UCSD-AML1 (cell line): ENCODE measurements at regions not wholly inside any gene's neighbourhood (a gene's known extent, or its start where the extent isn't known, plus 50 kb on each side); places are given as distances from the start of the nearest gene placed in this dataset.
"Not testable (repeated sequence)": the region's sequence is repeated elsewhere in the genome, so short reads cannot be mapped to it uniquely, and the experiment has no call there.

Experiments
- DNase-seq: peaks from one replicate; lab custom pipeline; 2025; ENCODE audit not compliant: unreplicated experiment; lab: John Stamatoyannopoulos, UW

DNA sequence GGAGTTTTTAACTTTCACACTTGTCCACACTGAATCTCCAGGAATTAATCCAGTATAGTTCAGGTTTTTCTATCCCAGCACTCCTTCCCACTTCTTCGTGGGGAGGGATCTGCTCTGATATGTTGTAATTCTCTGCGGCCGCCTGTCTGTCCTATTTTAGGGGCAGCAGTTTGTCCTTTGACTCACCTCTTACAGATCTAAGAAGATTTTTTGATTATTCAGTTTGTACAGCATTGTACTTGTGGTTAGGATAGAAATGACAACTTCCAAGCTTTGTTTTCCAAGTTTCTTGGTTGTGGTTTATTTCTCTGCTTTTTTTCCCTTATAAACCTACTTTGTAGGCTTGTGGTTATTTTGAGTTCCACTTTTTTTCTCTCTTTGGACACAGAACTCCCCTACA is 601.7 kb downstream of the SI start:
- no peak for DNase-seq

DNA sequence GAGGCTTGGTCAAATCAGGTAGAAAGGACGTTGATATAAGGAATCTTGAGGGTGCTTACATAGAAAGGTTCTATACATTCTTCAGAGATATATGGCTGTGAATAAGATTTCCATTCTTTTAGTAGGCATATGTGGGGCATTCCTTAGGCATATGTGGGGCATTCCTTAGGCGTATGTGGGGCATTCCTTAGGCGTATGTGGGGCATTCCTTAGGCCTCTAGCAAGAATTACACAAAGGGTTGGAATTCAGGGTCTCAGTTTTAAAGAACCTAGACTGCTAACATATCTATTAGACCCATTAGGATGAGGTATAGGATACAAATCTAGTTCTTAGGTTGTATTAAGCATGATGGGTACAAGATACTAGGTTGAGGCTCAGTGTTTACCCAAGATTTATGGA is 607.8 kb downstream of the SI start:
- DNase-seq: no peak

DNA sequence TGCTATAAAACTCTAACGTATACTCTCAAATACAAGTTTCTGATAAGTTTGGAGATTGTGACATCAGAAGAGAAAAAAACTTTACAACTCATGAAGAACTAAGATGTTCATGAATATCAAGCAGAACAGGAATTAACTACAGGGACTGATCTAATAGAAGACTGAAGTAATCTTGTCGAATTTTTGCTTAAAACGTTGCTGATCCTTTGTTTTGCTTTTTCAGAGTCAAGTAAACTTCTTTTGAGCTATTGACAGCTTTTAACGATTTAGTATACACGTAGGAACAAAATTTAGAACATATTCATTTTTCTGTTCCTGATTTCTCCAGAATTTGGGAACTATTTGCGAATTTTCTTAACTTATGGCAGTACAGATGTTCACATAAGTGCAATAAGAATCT is 610.2 kb downstream of the SI start:
- no peak for DNase-seq

DNA sequence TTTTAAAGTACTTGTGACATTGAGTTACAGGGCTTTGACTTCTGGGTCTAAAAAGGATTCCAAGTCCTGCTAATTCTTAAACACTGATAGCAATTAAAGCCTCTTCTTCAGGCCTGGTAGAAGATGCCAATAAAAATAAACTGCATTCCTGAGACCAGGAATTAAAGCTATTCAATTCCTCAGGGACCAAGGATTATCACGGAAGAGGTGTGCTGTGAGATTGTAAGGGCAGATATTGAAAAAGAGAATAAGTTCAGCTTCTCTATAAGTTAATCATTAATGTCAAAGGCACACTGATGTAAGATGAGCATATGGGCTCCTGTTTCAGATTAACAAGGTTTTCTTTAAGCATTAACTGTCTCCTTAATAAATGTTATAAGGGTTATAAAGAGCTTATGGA is 611.3 kb downstream of the SI start:
- DNase-seq: no peak

DNA sequence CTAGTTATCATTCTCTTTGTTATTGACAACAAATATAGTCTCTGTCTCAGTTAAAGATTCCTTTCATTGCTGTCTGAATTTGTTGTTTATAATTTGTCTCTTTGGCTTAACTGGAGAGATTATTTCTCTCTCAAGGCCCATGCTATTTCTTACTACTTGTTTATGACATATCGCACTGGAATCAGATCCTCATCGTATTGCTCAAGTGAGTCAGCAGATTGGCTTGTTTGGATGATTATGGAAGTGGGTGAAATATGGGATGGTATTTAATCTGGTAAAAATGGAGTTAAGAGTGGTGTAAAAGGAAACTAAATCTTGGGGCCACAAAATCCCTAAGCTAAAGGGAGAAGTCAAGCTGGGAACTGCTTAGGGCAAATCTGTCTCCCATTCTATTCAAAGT is 613.1 kb downstream of the SI start:
- DNase-seq: no peak

DNA sequence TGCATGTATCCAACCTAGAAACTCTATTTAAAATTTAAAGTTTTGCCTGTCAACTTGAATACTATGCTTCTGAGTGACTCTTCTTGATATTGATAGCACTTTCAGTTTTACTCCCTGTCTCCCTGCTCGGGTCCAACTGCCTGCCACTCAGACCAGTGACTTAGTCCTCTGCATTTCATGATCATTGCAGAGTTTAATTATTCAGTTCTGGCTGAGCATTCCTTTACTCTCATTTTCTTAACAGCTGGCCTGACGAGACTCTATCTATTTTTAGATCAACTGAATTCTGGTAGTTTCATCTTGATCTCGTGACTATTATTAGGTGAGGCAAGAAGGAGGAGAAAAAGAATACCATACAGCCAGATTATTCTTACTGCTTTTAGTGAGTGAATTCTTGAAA is 617.4 kb downstream of the SI start:
- no peak for DNase-seq

DNA sequence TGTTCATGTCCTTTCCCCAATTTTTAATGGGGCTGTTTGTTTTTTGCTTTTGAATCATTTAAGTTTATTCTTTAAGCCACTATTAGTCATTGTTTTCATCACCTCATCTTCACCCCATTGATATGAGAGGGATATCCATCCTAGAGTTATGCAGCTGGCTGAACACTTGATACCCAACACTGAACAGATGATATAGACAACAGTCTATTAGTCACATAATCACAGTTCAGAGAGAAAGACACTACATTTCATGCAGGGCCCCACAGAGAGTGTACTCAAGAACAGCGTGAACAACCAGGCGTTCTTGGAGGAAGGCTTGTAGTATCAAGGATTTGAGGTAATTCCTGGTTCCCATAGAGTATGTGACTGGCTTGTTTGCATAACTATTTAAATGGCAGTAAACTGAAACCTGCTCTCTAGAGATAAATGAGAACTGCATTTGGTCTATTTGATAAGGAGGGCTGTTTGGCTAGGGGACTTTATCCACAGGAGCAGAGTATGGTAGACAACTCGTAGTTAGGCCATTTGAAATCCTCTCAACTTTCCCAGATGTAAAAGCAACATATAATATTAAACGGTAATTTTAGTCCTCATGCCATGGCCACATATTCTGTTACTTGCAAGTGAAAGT is 618.7 kb downstream of the SI start:
- no peak for DNase-seq

DNA sequence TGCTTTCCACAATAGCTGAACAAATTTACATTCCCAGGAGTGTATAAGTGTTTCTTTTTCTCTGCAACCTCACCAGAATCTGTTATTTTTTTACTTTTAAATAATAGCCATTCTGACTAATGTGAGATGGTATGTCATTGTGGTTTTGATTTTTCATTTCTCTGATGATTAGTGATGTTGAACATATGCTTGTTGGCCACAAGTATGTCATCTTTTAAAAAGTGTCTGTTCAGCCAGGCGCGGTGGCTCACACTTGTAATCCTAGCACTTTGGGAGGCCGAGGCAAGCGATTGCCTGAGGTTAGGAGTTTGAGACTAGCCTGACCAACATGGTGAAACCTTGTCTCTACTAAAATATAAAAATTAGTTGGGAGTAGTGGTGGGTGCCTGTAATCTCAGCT is 619.3 kb downstream of the SI start:
- DNase-seq: no peak

DNA sequence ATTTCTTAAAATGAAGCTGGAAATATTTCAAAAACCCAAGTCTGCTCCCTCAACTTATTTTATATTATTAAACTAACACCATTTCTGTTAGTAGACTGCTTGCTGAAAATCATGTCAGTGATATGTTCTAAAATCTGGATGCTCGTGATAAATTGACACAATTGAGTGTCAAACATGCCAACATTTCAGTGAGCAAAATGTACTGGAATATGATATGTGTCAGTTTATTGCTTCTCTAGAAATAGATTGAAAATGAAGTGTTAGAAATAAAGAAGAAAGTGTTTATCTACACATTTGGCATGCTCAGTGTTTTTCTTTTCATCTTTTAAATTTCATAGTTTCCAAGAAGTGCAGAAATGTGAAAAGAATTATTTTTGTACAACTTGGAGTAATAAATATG is 624.6 kb downstream of the SI start:
- DNase-seq: no peak

DNA sequence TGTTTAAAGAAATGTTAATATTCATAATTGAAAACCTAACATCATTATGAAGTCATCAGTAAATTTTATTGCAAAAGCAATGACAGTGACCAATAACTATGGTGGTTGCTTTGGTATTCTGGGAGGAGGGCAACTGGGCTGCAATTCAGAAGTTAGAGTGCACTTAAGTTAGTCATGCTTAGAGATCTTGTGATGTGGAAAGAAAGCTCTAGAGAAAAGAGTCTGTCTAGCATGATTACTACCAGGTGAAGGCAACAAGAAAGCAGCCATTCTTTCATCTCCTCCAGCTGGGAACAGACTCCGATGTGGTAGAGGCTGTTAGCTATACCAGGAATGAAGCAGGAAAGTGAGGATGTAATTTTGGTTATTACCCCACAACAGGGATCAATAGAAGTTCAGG is 625.6 kb downstream of the SI start:
- DNase-seq: no peak

DNA sequence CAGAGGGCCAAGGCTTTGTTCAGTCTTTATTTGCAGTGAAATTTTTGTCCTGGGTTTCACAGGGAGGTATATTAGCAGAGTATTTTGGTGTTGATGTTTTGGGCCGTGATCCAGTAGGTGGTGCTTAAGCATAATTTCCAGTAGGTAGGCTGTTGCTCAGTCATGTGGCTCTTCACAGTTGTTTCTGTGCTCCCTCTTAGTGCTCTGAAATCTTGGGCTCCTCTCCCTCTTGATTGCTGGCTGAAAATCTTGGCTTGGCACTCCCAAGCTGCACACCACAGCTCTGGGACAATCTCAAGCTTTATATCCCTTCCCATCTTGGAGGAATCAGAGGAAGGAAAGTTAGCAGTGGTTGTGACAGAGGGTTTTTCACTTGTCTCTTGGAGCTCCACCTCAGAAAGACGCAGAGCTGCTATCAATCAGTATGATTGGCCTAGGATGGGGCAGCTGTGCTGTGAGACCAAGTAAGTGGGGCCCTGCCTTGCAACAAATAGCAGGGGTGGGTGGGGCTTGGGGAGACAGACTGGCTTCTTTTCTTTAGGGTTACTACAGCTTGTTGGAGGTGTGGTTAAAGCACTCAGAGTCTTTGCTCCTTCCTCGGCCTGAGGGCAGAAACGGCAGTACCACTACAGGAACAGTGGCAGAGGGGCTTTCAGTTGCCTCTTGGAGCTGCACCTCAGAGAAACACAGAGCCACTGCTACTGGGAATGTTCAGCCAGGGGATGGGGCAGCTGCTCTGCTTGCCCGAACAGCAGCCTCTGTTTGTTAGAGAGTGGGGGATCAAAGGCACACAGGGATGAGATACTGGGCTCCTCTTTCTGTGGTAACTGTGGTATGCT is 627.0 kb downstream of the SI start:
- DNase-seq: no peak

DNA sequence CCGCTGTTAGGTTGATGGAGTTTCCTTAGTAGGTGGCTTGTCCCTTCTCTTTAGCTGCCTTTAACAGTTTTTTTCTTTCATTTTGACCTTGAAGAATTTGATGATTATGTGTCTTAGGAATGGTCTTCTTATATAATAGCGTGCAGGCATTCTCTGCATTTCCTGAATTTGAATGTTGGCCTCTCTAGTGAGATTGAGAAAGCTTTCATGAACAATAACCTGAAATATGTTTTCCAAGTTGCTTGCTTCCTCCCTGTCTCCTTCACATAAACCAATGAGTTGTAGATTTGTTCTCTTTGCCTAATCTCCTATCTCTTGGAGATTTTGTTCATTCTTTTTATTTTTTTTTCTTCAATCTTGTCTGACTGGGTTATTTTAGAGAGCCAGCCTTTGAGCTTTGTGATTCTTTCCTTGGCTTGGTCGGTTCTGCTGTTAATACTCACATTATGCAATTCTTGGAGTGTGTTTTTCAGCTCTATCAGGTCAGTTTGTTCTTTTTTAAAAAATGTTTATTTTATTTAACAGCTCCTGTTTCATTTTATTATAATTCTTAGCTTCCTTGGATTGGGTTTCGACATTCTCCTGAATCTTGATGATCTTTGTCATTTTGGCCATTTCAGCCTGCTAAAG is 627.9 kb downstream of the SI start:
- DNase-seq: no peak

DNA sequence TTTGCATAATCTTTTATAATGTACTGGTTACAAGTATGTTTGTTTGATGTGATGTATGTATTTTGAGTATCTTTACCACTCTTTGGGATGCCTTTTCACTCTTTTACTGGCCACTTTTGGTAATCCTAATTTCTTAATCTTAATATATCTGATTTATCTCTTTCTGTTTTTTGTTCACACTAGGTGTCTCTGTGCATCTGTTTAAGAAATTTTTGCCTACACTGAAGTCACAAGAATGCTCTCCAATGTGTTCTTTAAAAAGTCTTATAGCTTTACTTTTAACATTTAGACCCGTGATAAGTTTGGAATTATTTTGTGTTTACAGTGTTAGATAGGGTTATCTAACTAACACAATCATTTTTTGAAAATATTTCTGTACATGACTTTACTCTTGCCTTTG is 659.1 kb downstream of the SI start:
- no peak for DNase-seq

DNA sequence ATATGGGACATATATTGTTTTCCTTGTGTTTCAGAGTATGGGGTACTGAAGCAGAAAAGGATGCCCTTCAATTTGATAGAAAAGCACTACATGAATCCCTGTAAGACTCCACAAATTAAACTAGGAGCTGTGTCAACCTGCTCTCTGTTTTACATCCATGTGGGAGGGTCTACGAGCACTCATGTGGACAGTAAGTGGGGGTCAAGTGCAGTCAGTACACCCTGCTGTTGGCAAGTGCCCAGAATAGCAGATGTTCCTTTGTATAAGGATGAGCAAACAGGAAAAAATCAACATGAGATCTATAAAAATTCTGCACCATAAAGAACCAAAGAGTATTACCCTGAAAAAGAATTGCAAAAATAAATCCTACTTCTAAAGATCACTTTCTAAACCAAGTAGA is 659.9 kb downstream of the SI start:
- DNase-seq: no peak

DNA sequence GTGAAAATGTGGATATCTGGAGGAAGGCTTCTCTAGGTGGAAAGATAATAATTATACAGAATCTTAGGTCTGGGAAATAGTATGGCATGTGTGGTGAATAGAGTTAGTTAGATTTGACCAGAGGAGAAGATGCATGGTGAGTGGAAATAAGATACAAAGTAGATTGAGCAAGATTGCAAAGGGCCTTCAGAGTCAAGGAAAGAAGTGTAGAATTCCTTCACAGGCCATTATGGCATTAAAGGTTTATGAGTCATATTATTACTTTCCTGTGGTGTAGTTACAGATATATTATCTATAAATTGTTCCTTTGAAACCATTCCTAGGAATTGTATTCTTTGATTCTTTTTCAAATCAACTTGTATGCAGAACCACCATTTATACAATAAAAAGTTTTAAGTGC is 660.3 kb downstream of the SI start:
- DNase-seq: no peak

DNA sequence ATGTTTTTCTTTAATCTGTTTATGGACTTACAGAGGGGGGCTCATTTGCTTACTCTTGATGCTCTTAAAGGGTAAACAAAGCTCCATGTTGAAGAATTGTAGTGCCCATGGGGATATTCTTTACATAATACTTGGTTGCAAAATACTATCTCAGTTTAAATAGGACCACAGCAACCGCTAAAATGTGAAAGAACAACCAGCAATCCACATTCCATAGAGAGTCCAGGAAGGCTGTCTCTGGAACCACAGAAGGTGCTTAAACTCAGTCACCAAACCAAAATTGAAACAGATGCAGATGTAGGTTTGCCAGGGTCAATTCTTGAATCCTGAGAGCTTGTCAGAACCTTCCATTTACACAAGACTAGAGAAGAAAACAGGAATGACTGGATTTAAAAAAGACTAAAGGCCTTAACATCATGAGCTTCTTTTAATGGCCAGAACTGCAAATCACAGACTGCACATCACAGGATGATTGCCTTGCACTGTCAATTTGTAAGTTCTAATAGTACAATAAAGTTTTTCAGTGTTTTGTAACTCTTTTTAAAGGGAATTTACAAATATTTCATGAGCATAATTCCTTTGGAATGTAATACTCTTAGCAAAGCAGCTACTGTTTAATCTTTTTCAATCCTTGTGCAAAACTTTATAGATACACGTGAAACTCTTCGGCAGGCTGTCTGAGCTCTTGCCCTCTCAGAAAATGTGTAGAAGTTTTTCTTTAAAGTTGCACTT is 661.6 kb downstream of the SI start:
- no peak for DNase-seq

DNA sequence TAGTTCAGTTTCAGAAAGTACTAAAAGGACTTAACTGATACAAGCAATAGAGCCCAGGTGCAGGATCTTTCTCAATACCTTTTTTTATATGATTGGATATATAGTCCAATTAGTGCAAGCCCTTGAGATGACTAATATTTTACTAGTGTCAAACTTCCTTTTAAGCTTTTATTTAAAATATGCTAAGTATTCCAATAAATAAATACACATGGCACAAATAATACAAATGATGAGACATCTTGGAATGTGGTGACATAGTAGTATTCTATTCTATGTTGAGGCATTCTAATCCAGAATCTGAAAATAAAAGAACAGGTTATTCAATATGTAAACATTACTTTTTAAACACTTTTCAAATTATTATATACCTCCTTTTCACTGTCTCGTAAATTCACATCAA is 670.0 kb downstream of the SI start:
- DNase-seq: no peak

DNA sequence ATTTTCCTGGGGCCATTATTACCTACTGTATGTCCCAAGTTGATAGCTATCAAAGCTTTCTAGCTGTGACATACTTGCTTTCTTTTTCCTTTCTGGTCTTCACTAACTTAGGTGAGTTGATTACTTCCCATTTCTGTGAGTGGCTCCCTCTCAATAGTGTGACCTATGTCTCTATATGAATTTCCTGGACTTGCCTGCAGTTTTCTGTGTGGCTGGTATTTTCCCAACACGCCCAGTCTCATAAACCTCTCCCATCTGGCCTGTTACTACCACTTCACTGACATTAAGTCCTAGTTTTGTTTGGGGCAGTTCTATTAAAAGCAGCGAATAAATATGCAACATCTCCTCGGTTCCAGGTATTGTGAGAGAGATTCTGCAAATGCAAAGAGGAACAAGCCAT is 671.2 kb downstream of the SI start:
- DNase-seq: no peak

DNA sequence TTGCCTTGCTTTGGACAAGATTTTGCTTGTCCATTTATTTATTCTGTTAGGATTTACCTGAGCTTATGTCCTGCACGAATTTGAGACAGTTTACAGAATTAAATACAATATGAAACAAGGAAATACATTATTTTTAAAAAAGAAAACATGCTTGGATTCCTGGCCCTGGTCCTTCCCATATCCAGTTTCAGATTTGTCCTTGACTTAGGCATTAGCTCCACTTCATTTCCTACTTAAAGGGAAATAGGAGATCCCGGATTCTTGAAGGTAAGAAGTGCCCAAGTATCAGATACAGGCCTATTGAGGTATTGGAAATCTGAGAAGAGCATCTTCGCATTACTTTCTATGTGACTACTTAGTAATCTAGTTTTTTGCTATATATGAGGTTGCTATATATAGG is 672.0 kb downstream of the SI start:
- no peak for DNase-seq

DNA sequence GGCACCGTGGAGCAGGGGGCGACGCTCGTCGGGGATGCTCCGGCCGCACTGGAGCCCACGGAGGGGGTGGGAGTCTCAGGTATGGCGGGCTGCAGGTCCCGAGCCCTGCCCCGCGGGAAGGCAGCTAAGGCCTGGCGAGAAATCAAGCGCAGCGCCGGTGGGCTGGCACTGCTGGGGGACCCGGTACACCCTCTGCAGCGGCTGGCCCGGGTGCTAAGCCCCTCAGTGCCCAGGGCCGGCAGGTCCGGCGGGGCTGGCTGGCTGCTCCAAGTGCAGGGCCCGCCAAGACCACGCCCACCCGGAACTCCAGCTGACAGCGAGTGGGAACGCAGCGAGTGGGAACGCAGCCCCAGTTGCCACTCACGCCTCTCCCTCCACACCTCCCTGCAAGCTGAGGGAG is 676.4 kb downstream of the SI start:
- no peak for DNase-seq

DNA sequence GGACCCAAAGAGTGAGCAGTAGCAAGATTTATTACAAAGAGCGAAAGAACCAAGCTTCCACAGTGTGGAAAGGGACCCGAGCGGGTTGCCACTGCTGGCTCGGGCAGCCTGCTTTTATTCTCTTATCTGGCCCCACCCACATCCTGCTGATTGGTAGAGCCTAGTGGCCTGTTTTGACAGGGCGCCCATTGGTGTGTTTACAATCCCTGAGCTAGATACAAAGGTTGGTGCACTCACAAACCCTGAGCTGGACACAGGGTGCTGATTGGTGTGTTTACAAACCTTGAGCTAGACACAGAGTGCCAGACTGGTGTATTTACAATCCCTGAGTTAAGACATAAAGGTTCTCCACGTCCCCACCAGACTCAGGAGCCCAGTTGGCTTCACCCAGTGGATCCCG is 676.9 kb downstream of the SI start:
- not testable (repeated sequence) for DNase-seq

DNA sequence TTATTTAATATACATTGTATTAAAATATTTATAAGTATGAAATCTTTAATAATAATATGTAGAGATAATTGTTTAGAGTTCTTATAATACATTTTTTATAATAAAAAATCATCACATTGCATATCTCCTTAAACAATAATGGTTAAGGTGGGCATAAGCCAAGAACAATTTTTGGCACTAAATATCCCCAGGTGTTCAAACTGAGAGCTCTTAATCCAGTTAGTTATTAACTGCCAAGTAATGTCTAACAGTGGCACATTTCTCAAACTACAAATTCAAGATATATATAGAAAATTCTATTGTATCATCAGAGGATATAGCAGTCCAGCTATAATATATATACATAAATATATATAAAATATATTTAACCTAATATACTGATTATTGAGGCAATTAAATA is 680.8 kb downstream of the SI start:
- DNase-seq: no peak
